Activated gamma-delta T cell (primary cell): ENCODE measurements at regions not wholly inside any gene's neighbourhood (a gene's known extent, or its start where the extent isn't known, plus 50 kb on each side); places are given as distances from the start of the nearest gene placed in this dataset.
"Not testable (repeated sequence)": the region's sequence is repeated elsewhere in the genome, so short reads cannot be mapped to it uniquely, and the experiment has no call there.

ENCODE experiments used
- DNase-seq: peaks from one replicate; lab custom pipeline; 2025; lab: John Stamatoyannopoulos, UW

GRCh38 chr5:68983959-68984358 lies 109.9 kb upstream of the SLC30A5 start:
- DNase-seq, result no peak

GRCh38 chr5:68991279-68992084 lies 102.3 kb upstream of the SLC30A5 start:
- no peak for DNase-seq

- DNase-seq, result no peak
These were observed 99.2 kb upstream of the SLC30A5 start for GRCh38 chr5:68994645-68995044.

- no peak for DNase-seq
These were observed 97.8 kb upstream of the SLC30A5 start for GRCh38 chr5:68995845-68996545.

GRCh38 chr5:68999181-68999580 lies 94.6 kb upstream of the SLC30A5 start:
- DNase-seq, result no peak

GRCh38 chr5:69000216-69000919 lies 93.4 kb upstream of the SLC30A5 start:
- no peak for DNase-seq

- DNase-seq, result no peak
These were observed 92.9 kb upstream of the SLC30A5 start for GRCh38 chr5:69000949-69001348.

- no peak for DNase-seq
These were observed 92.2 kb upstream of the SLC30A5 start for GRCh38 chr5:69001627-69002026.

GRCh38 chr5:69004127-69004526 lies 89.7 kb upstream of the SLC30A5 start:
- DNase-seq, result no peak

GRCh38 chr5:69004676-69005075 lies 89.1 kb upstream of the SLC30A5 start:
- DNase-seq, result no peak

GRCh38 chr5:69006030-69006429 lies 87.8 kb upstream of the SLC30A5 start:
- no peak for DNase-seq

GRCh38 chr5:69007163-69007562 lies 86.7 kb upstream of the SLC30A5 start:
- DNase-seq, result peak; percentile 2

GRCh38 chr5:69007726-69008368 lies 86.0 kb upstream of the SLC30A5 start:
- DNase-seq, result no peak

- DNase-seq, result no peak
These were observed 83.3 kb upstream of the SLC30A5 start for GRCh38 chr5:69010476-69010875.

- DNase-seq, result no peak
These were observed 81.9 kb upstream of the SLC30A5 start for GRCh38 chr5:69011910-69012309.

GRCh38 chr5:69013481-69013880 lies 80.3 kb upstream of the SLC30A5 start:
- DNase-seq, result no peak

- DNase-seq, result not testable (repeated sequence)
These were observed 79.8 kb upstream of the SLC30A5 start for GRCh38 chr5:69014007-69014406.

GRCh38 chr5:69019668-69020375 lies 74.0 kb upstream of the SLC30A5 start:
- DNase-seq, result no peak

- DNase-seq, result no peak
These were observed 69.6 kb upstream of the SLC30A5 start for GRCh38 chr5:69024241-69024651.

- DNase-seq, result no peak
These were observed 64.5 kb upstream of the SLC30A5 start for GRCh38 chr5:69029292-69029691.

- no peak for DNase-seq
These were observed 63.3 kb upstream of the SLC30A5 start for GRCh38 chr5:69030358-69031062.
